ENCODE measurements at regions not wholly inside any gene's neighbourhood (a gene's known extent, or its start where the extent isn't known, plus 50 kb on each side); places are given as distances from the start of the nearest gene placed in this dataset.

- ATAC-seq (no peak), DNase-seq (no peak)
- TF ChIP-seq CTCF (IDR thresholded peaks at IDR 0.05 in 4 of 5, conservative IDR thresholded peaks at IDR 0.05 in 1 of 5) (no peak), POLR2A (IDR thresholded peaks at IDR 0.05) (no peak)
- H3K27me3 ChIP-seq: no peaks in the 10 kb centered on the region
- in situ Hi-C loops (cut with MboI; ENCODE audit: low sequenced_read_pairs in 4 of 4) (loop anchor here (25.0 kb wide), 6 partner anchors 209 to 909 kb away; partner anchors contain the start of gene HMGB1 (in 1 of the 4)), intact Hi-C loops (cut with DNase I; ENCODE audit: low total_unique reads) (no loop called here)
- no peak overlapping the region for H3K4me3 ChIP-seq
- no peaks in the 10 kb centered on the region for H3K36me3 ChIP-seq
- H3K9me3 ChIP-seq: no peaks in the 10 kb centered on the region
- no peaks in the 10 kb centered on the region for H3K4me1 ChIP-seq
- no peak overlapping the region for H3K27ac ChIP-seq
Observed at GRCh38 chr13:30128095-30128494, 179.3 kb downstream of the KATNAL1 start.

DNA sequence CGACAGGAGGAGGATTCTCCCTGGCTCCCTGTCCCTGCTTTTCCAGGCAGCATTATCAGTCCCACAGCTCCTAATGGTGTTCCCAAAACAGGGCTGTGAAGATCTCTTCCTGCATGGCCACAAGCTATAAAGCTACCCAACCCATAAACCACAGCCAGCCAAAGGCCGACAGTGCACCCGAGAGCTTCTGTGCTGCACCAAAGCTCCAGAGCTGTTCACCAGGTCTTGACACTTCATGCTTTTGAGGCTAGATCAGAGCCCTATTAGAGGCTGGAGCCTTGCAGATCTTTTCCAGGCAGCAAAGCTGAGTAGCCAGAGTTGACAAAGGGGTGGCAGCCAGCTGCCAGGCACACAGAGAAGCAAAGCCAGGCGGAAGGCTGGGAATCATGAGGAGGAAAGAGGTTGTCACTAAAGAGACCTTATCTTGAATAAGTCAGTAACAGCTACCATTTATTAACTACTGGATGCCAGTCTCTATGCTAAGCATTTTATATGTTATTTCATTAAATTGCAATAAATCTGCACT is 180.4 kb downstream of the KATNAL1 start:
- DNase-seq (no peak), ATAC-seq (no peak)
- H3K4me3 ChIP-seq: no peak overlapping the region
- no peaks in the 10 kb centered on the region for H3K9me3 ChIP-seq
- intact Hi-C loops (cut with DNase I; ENCODE audit: low total_unique reads) (no loop called here), in situ Hi-C loops (cut with MboI; ENCODE audit: low sequenced_read_pairs in 4 of 4) (loop anchor here (25.0 kb wide), 6 partner anchors 210 to 910 kb away; partner anchors contain the start of gene HMGB1 (in 1 of the 4))
- no peak overlapping the region for H3K27ac ChIP-seq
- no peaks in the 10 kb centered on the region for H3K36me3 ChIP-seq
- no peaks in the 10 kb centered on the region for H3K4me1 ChIP-seq
- TF ChIP-seq POLR2A (IDR thresholded peaks at IDR 0.05): no peak
- TF ChIP-seq CTCF (IDR thresholded peaks at IDR 0.05 in 4 of 5, conservative IDR thresholded peaks at IDR 0.05 in 1 of 5): no peak
- H3K27me3 ChIP-seq: no peaks in the 10 kb centered on the region

DNA sequence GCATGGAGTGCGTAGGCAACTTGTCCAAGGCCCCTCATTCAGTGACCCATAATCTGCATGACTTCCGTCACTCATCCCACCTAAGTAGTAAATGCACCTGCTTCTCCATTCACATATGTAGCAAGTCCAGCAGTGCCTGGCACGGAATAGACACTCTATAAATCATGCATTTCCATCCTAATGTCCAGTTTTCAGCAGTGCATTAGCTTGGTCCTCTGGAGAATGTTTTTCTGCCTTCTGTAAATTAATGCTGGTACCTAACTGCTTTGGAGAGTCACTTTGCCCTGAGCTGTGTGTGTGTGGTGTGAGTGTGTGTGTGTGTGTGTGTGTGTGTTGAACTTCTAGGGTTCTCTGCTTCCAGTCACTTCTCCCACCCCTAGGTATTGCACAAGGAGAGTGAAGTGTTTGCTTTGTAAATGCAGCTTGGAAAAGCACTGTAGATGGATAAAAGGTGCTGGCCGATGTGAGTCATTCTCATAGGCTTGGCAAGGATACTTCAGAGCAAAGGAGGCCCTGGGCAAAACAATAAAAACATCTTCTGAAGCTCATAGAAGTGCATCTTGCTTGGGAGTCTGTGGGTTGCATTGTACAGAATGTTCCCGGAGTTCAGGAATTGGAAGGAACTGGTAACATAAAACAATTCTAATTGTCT is 181.8 kb downstream of the KATNAL1 start:
- intact Hi-C loops (cut with DNase I; ENCODE audit: low total_unique reads) (no loop called here), in situ Hi-C loops (cut with MboI; ENCODE audit: low sequenced_read_pairs in 4 of 4) (loop anchor here (25.0 kb wide), 6 partner anchors 212 to 912 kb away; partner anchors contain the start of gene HMGB1 (in 1 of the 4))
- Histone ChIP-seq H3K9me3 (no peaks in the 10 kb centered on the region), H3K36me3 (no peaks in the 10 kb centered on the region), H3K4me3 (no peak overlapping the region), H3K4me1 (no peaks in the 10 kb centered on the region), H3K27ac (no peak overlapping the region), H3K27me3 (no peaks in the 10 kb centered on the region)
- DNase-seq (no peak), ATAC-seq (peak; percentile 56 to 72)
- no peak for TF ChIP-seq POLR2A (IDR thresholded peaks at IDR 0.05)

- no peak for TF ChIP-seq CTCF (IDR thresholded peaks at IDR 0.05 in 4 of 5, conservative IDR thresholded peaks at IDR 0.05 in 1 of 5)
- TF ChIP-seq POLR2A (IDR thresholded peaks at IDR 0.05): no peak
- intact Hi-C loops (cut with DNase I; ENCODE audit: low total_unique reads): no loop called here
- no peaks in the 10 kb centered on the region for H3K4me1 ChIP-seq
- in situ Hi-C loops (cut with MboI; ENCODE audit: low sequenced_read_pairs in 4 of 4): no loop called here
- ATAC-seq (no peak), DNase-seq (no peak)
- no peaks in the 10 kb centered on the region for H3K36me3 ChIP-seq
- H3K27me3 ChIP-seq: no peaks in the 10 kb centered on the region
- H3K27ac ChIP-seq: no peak overlapping the region
- H3K4me3 ChIP-seq: no peak overlapping the region
- no peaks in the 10 kb centered on the region for H3K9me3 ChIP-seq
Observed at GRCh38 chr13:30124131-30124768, 183.1 kb downstream of the KATNAL1 start.

DNA sequence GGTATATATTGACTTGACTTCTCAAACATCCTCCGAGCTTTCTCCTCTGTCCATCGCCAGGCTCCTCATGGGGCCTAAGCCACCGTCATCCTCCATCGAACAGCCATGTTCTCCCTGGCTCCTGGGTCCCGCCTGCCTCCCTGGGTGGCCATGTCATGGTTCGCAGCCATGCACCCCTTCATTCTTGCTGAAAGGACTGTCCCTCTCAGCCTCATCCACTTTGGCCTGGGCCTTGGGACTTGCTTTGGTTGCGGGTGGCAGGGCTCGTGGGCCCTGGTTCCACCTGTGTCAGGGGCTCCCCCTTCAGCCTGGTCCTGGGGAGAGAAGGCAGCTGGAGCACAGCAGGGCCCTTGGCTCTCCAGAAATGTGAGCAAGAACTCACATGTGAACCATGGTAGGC is 183.8 kb downstream of the KATNAL1 start:
- no peak for DNase-seq
- no peak for ATAC-seq
- no peak for TF ChIP-seq CTCF (IDR thresholded peaks at IDR 0.05 in 4 of 5, conservative IDR thresholded peaks at IDR 0.05 in 1 of 5)
- Histone ChIP-seq H3K27ac (no peak overlapping the region), H3K4me1 (no peaks in the 10 kb centered on the region), H3K4me3 (no peak overlapping the region), H3K9me3 (no peaks in the 10 kb centered on the region), H3K27me3 (no peaks in the 10 kb centered on the region), H3K36me3 (no peaks in the 10 kb centered on the region)
- intact Hi-C loops (cut with DNase I; ENCODE audit: low total_unique reads): no loop called here
- in situ Hi-C loops (cut with MboI; ENCODE audit: low sequenced_read_pairs in 4 of 4): no loop called here

Measured in gastrocnemius medialis (tissue), 4 donors.